K562 (cell line): ENCODE measurements at regions not wholly inside any gene's neighbourhood (a gene's known extent, or its start where the extent isn't known, plus 50 kb on each side); places are given as distances from the start of the nearest gene placed in this dataset.

Source experiments
- ATAC-seq: fragments of 200-7000 bp; cut with Tn5 transposase; 3 replicates; pipeline ENCODE4 v1.9.1; 2020; ENCODE audit warnings: moderate library complexity
- BruUV-seq: library from RNA; stranded (reverse); fragments of 400-500 nt; replicated peaks from 2 replicates; lab custom pipeline; 2021; lab: Mats Ljungman, UMichigan
- CTCF ChIA-PET: fragments of 300-600 bp; formaldehyde crosslinking; extraction: SDS; loops from one replicate; lab custom pipeline; 2021; ENCODE audit warnings: low intra/inter-chr PET ratio; lab: Yijun Ruan, JAX
- POLR2A ChIA-PET: fragments of 300-600, 350-650 bp; sonication (Branson Sonifier 250); formaldehyde crosslinking; extraction: SDS; loops from one replicate; lab custom pipeline; 2021; ENCODE audit warnings: antibody characterized with exemption, inconsistent platforms; lab: Yijun Ruan, JAX
- DNase-seq, 4 experiments: peaks; one replicate each; pipeline versions ENCODE4 v3.0.0 to v3.0.0-alpha.2; 2011 to 2018; ENCODE audit warnings: low spot score in 3 of 4, mixed read lengths in 3 of 4; ENCODE audit errors: extremely low read depth in 1 of 4
- FAIRE-seq: peaks from 2 replicates; lab custom pipeline; 2011; peaks lifted over from hg19 to GRCh38; lab: Jason Lieb, UNC
- H2AFZ ChIP-seq: 2 replicates; pipeline ENCODE4 v1.6.0; 2011; ENCODE audit warnings: low read depth, low read length, control low read depth, inconsistent platforms
- H3K27ac ChIP-seq: fragments of 200-600 bp; 3 replicates; pipeline ENCODE4 v1.8.0; 2011; ENCODE audit warnings: low read depth, mild to moderate bottlenecking, control low read depth, inconsistent platforms, low read length, moderate library complexity, mixed read lengths; ENCODE audit errors: extremely low read depth
- H3K27me3 ChIP-seq, 2 experiments: fragments of 300-600 bp in 1 of 2; 2 replicates in 1 of 2; 3 replicates in 1 of 2; pipeline versions ENCODE4 v1.6.0 to v1.8.0; 2011; ENCODE audit warnings: inconsistent platforms in 2 of 2, low read length in 2 of 2, mild to moderate bottlenecking in 1 of 2, mixed read lengths in 1 of 2, moderate library complexity in 1 of 2; ENCODE audit not compliant: control insufficient read depth in 2 of 2, insufficient read depth in 2 of 2
- H3K36me3 ChIP-seq: fragments of 300-600 bp; 3 replicates; pipeline ENCODE4 v1.8.0; 2011; ENCODE audit warnings: mild to moderate bottlenecking, low read length, inconsistent platforms; ENCODE audit not compliant: control insufficient read depth, insufficient read depth
- H3K4me1 ChIP-seq, 2 experiments: fragments of 200-600 bp in 1 of 2; replicated peaks in 1 of 2; 2 replicates in 1 of 2; 3 replicates in 1 of 2; pipeline versions ENCODE4 v1.5.1 to v1.8.0; 2011; ENCODE audit warnings: inconsistent platforms in 2 of 2, low read length in 2 of 2, mild to moderate bottlenecking in 1 of 2, mixed read lengths in 1 of 2, moderate library complexity in 1 of 2; ENCODE audit not compliant: control insufficient read depth in 2 of 2, insufficient read depth in 2 of 2
- H3K4me2 ChIP-seq: 2 replicates; pipeline ENCODE4 v1.6.1; 2011; ENCODE audit warnings: low read length, control low read depth, inconsistent platforms, mixed read lengths; ENCODE audit not compliant: insufficient read depth
- H3K4me3 ChIP-seq: fragments of 200-600 bp; sonication (generic), shearing (Covaris generic); 2 replicates; pipeline ENCODE4 v1.5.1; 2016; ENCODE audit warnings: control low read depth, inconsistent platforms
- H3K79me2 ChIP-seq: fragments of 200-600 bp; 3 replicates; pipeline ENCODE4 v1.8.0; 2011; ENCODE audit warnings: low read length, inconsistent platforms; ENCODE audit not compliant: control insufficient read depth, insufficient read depth
- H3K9ac ChIP-seq, 2 experiments: 2 replicates each; pipeline versions ENCODE4 v1.6.0 to v1.6.1; 2011; ENCODE audit warnings: low read depth in 2 of 2, low read length in 2 of 2, control low read depth in 1 of 2, inconsistent platforms in 1 of 2, mild to moderate bottlenecking in 1 of 2, mixed read lengths in 1 of 2; ENCODE audit not compliant: insufficient read depth in 1 of 2
- H3K9me1 ChIP-seq: one replicate; pipeline ENCODE4 v1.6.0; 2011; ENCODE audit warnings: inconsistent platforms, mild to moderate bottlenecking, low read length, moderate library complexity; ENCODE audit not compliant: control insufficient read depth, insufficient read depth
- H3K9me3 ChIP-seq: replicated peaks from 2 replicates; pipeline ENCODE4 v1.5.1; 2011; ENCODE audit warnings: low read depth, low read length, inconsistent platforms; ENCODE audit not compliant: control insufficient read depth, insufficient read depth
- H4K20me1 ChIP-seq: replicated peaks from 2 replicates; pipeline ENCODE4 v1.6.1; 2011; ENCODE audit warnings: low read length, inconsistent platforms, mixed read lengths; ENCODE audit not compliant: control insufficient read depth, insufficient read depth
- HEY1 ChIP-seq: fragments of 250-450 bp; sonication (Bioruptor Pico); IDR thresholded peaks from 2 replicates; pipeline ENCODE4 v1.5.0; 2020; ENCODE audit warnings: mild to moderate bottlenecking, moderate library complexity, borderline replicate concordance
- KDM4B ChIP-seq, 2 experiments: fragments of 450-650 bp in 1 of 2; sonication (generic) in 1 of 2; IDR thresholded peaks; 2 replicates each; pipeline ENCODE4 v1.6.1; 2016 to 2017; ENCODE audit warnings: borderline replicate concordance in 2 of 2, antibody characterized with exemption in 1 of 2, low read depth in 1 of 2, mild to moderate bottlenecking in 1 of 2
- NBN ChIP-seq: fragments of 450-650 bp; IDR thresholded peaks from 2 replicates; pipeline ENCODE4 v1.6.1; 2016; ENCODE audit warnings: low read depth, mild to moderate bottlenecking
- NFXL1 ChIP-seq: fragments of 450-650 bp; formaldehyde crosslinking; IDR thresholded peaks from 2 replicates; pipeline ENCODE4 v1.4.0; 2021; ENCODE audit warnings: mild to moderate bottlenecking
- NR3C1 ChIP-seq: sonication (generic); formaldehyde crosslinking; IDR thresholded peaks from 2 replicates; pipeline ENCODE4 v1.8.1; 2022; ENCODE audit warnings: missing genetic modification reagents
- SMARCE1 ChIP-seq: fragments of 450-650 bp; IDR thresholded peaks from 2 replicates; pipeline ENCODE4 v1.7.1; 2016; ENCODE audit warnings: mild to moderate bottlenecking
- ZBTB5 ChIP-seq: fragments of 450-650 bp; IDR thresholded peaks from 2 replicates; pipeline ENCODE4 v1.6.1; 2017; ENCODE audit warnings: antibody characterized with exemption
- ZEB2 ChIP-seq: fragments of 450-650 bp; IDR thresholded peaks from 2 replicates; pipeline ENCODE4 v1.6.1; 2016
- ZNF212 ChIP-seq: fragments of 450-650 bp; formaldehyde crosslinking; IDR thresholded peaks from 2 replicates; pipeline ENCODE4 v1.4.0; 2020; ENCODE audit warnings: mild to moderate bottlenecking
- WGBS: fragments of 100-300 bp; shearing (Covaris generic); methylation state at CpG from one replicate; pipeline ENCODE4 v1.1.6; 2016; ENCODE audit warnings: low coverage, mixed read lengths; ENCODE audit not compliant: insufficient coverage; ENCODE audit errors: missing lambda C conversion rate; 5-methylcytosine and 5-hydroxymethylcytosine counted together
- in situ Hi-C: fragments of 300-500 bp; cut with MboI; formaldehyde crosslinking; loops from 4 replicates; pipeline ENCODE4 v1.15.0; 2018; ENCODE audit warnings: inconsistent platforms, mixed read lengths
- intact Hi-C: fragments of 100-400 bp; cut with micrococcal nuclease; formaldehyde crosslinking; loops from 2 replicates; pipeline ENCODE4 v1.14.2; 2022
- TF ChIP-seq, protein P1 (sequence below): fragments of 150-350 bp; conservative IDR thresholded peaks from 2 replicates; pipeline ENCODE4 v1.6.1; 2014; ENCODE audit warnings: low read length
- TF ChIP-seq, protein P2 (sequence below), 2 experiments: fragments of 450-650 bp in 1 of 2; sonication (generic) in 1 of 2; formaldehyde crosslinking in 1 of 2; IDR thresholded peaks in 1 of 2; conservative IDR thresholded peaks in 1 of 2; 2 replicates each; pipeline versions ENCODE4 v1.6.1 to v1.8.1; 2016 to 2023; ENCODE audit warnings: mild to moderate bottlenecking in 2 of 2, moderate library complexity in 2 of 2, inconsistent platforms in 1 of 2, missing genetic modification reagents in 1 of 2
- TF ChIP-seq, protein P3 (sequence below): fragments of 450-650 bp; formaldehyde crosslinking; IDR thresholded peaks from 2 replicates; pipeline ENCODE4 v1.4.0; 2022; ENCODE audit warnings: missing genetic modification characterization

DNA sequence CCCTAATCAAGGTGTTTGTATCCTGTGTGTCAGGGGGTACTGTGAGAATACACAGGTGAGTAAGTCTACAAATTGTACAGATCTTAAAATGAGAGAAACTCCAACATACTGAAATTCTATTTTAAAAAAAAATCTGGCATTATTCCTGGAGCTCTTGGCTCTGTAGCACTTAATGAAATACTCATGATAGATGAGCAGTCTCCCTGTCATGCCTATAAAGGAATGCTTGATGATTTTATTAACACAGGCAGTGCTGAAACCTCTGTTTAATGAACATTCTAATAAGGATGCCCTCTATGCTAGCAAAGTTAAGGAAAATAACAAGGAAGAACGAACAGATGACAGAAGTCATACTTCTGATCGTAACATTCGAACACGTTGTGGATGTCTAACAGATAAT is 233.9 kb upstream of the NEGR1 start:
- Histone ChIP-seq H3K9me3 (no peaks in the 10 kb centered on the region), H3K9ac (no peak overlapping the region), H4K20me1 (no peaks in the 10 kb centered on the region), H3K4me2 (no peak overlapping the region), H3K27me3 (no peaks in the 10 kb centered on the region), H3K4me3 (no peak overlapping the region), H3K4me1 (no peaks in the 10 kb centered on the region), H3K36me3 (no peaks in the 10 kb centered on the region), H3K79me2 (no peaks in the 10 kb centered on the region), H3K27ac (no peak overlapping the region), H3K9me1 (no peaks in the 10 kb centered on the region), H2AFZ (no peak overlapping the region)
- intact Hi-C loops = no loop called here
- in situ Hi-C loops = no loop called here
- no peak for DNase-seq
- POLR2A ChIA-PET = no interaction called here
- WGBS = 2% methylated on average over 4 of the region's 4 CpGs
- CTCF ChIA-PET = no interaction called here
- no TSS peak for BruUV-seq
- TF ChIP-seq NBN = no peak
- TF ChIP-seq, protein P1, sequence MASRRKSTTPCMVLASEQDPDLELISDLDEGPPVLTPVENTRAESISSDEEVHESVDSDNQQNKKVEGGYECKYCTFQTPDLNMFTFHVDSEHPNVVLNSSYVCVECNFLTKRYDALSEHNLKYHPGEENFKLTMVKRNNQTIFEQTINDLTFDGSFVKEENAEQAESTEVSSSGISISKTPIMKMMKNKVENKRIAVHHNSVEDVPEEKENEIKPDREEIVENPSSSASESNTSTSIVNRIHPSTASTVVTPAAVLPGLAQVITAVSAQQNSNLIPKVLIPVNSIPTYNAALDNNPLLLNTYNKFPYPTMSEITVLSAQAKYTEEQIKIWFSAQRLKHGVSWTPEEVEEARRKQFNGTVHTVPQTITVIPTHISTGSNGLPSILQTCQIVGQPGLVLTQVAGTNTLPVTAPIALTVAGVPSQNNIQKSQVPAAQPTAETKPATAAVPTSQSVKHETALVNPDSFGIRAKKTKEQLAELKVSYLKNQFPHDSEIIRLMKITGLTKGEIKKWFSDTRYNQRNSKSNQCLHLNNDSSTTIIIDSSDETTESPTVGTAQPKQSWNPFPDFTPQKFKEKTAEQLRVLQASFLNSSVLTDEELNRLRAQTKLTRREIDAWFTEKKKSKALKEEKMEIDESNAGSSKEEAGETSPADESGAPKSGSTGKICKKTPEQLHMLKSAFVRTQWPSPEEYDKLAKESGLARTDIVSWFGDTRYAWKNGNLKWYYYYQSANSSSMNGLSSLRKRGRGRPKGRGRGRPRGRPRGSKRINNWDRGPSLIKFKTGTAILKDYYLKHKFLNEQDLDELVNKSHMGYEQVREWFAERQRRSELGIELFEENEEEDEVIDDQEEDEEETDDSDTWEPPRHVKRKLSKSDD = no peak
- TF ChIP-seq, protein P2, sequence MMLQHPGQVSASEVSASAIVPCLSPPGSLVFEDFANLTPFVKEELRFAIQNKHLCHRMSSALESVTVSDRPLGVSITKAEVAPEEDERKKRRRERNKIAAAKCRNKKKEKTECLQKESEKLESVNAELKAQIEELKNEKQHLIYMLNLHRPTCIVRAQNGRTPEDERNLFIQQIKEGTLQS (IDR thresholded peaks at IDR 0.05) = no peak
- TF ChIP-seq, protein P2 (CRISPR knock-in tag; conservative IDR thresholded peaks at IDR 0.05) = no peak
- TF ChIP-seq HEY1 (CRISPR knock-in tag) = no peak
- TF ChIP-seq ZBTB5 = no peak
- TF ChIP-seq ZEB2 = no peak
- TF ChIP-seq NFXL1 = no peak
- TF ChIP-seq ZNF212 (CRISPR knock-in tag) = no peak
- no peak for TF ChIP-seq SMARCE1
- TF ChIP-seq NR3C1 (CRISPR knock-in tag) = no peak
- TF ChIP-seq KDM4B (IDR thresholded peaks at IDR 0.05; ENCODE audit: borderline replicate concordance in 2 of 2, low read depth in 1 of 2) = no peak
- TF ChIP-seq, protein P3, sequence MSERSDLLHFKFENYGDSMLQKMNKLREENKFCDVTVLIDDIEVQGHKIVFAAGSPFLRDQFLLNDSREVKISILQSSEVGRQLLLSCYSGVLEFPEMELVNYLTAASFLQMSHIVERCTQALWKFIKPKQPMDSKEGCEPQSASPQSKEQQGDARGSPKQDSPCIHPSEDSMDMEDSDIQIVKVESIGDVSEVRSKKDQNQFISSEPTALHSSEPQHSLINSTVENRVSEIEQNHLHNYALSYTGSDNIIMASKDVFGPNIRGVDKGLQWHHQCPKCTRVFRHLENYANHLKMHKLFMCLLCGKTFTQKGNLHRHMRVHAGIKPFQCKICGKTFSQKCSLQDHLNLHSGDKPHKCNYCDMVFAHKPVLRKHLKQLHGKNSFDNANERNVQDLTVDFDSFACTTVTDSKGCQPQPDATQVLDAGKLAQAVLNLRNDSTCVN (CRISPR knock-in tag) = no peak
- ATAC-seq = no peak
- no peak for FAIRE-seq
